ENCODE measurements at regions not wholly inside any gene's neighbourhood (a gene's known extent, or its start where the extent isn't known, plus 50 kb on each side); places are given as distances from the start of the nearest gene placed in this dataset.

DNA sequence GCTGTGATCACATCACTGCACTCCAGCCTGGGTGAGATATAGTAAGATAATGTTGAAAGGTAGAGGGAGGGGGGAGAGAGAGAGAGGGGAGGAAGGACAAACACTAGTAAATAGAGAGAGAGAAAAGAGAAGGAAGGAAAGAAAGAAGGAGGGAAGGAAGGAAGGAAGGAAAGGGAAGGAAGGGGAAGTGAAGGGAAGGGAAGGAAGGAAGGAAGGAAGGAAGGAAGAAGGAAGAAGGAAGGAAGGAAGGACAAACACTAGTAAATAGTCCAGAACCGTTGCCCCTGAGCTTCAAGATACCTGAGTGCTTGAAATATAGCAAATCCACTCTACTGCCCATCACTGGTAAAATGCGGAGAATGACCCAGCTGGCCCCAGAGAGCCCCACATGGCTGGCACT lies 156.5 kb upstream of the ZNF507 start:
- TF ChIP-seq YY1 (IDR thresholded peaks at IDR 0.05; ENCODE audit: insufficient read depth, insufficient read length) (no peak), SUZ12 (IDR thresholded peaks at IDR 0.05; ENCODE audit: extremely low read depth, insufficient read depth, insufficient read length) (no peak)
